ENCODE measurements at regions not wholly inside any gene's neighbourhood (a gene's known extent, or its start where the extent isn't known, plus 50 kb on each side); places are given as distances from the start of the nearest gene placed in this dataset.

GRCh38 chr9:26687421-26687820 lies 205.2 kb downstream of the CAAP1 start:
- TF ChIP-seq CTCF (IDR thresholded peaks at IDR 0.05; ENCODE audit: borderline replicate concordance, insufficient read depth, low read depth, low read length) = no peak

GRCh38 chr9:26685818-26686217 lies 206.8 kb downstream of the CAAP1 start:
- no peak overlapping the region for H3K4me3 ChIP-seq (ENCODE audit: low read depth, low read length)
- TF ChIP-seq CTCF (IDR thresholded peaks at IDR 0.05; ENCODE audit: borderline replicate concordance, insufficient read depth, low read depth, low read length) = no peak

More at GRCh38 chr9:26687421-26687820, 205.2 kb downstream of the CAAP1 start:
- no peak overlapping the region for H3K4me3 ChIP-seq (ENCODE audit: low read depth, low read length)

- H3K4me3 ChIP-seq (ENCODE audit: low read depth, low read length) = no peak overlapping the region
- TF ChIP-seq CTCF (IDR thresholded peaks at IDR 0.05; ENCODE audit: borderline replicate concordance, insufficient read depth, low read depth, low read length) = no peak
Observed at GRCh38 chr9:26684029-26684428, 208.6 kb downstream of the CAAP1 start.

GRCh38 chr9:26682796-26683496 lies 209.7 kb downstream of the CAAP1 start:
- no peak for TF ChIP-seq CTCF (IDR thresholded peaks at IDR 0.05; ENCODE audit: borderline replicate concordance, insufficient read depth, low read depth, low read length)
- H3K4me3 ChIP-seq (ENCODE audit: low read depth, low read length) = no peak overlapping the region

GRCh38 chr9:26682041-26682440 lies 210.6 kb downstream of the CAAP1 start:
- no peak for TF ChIP-seq CTCF (IDR thresholded peaks at IDR 0.05; ENCODE audit: borderline replicate concordance, insufficient read depth, low read depth, low read length)

GRCh38 chr9:26677965-26678706 lies 214.5 kb downstream of the CAAP1 start:
- TF ChIP-seq CTCF (IDR thresholded peaks at IDR 0.05; ENCODE audit: borderline replicate concordance, insufficient read depth, low read depth, low read length) = no peak

More at GRCh38 chr9:26682041-26682440, 210.6 kb downstream of the CAAP1 start:
- H3K4me3 ChIP-seq (ENCODE audit: low read depth, low read length) = no peak overlapping the region

GRCh38 chr9:26675035-26675434 lies 217.6 kb downstream of the CAAP1 start:
- TF ChIP-seq CTCF (IDR thresholded peaks at IDR 0.05; ENCODE audit: borderline replicate concordance, insufficient read depth, low read depth, low read length) = no peak
- H3K4me3 ChIP-seq (ENCODE audit: low read depth, low read length) = no peak overlapping the region

More at GRCh38 chr9:26677965-26678706, 214.5 kb downstream of the CAAP1 start:
- no peak overlapping the region for H3K4me3 ChIP-seq (ENCODE audit: low read depth, low read length)

All from GM12875 (cell line).